WI38 (cell line): ENCODE measurements at regions not wholly inside any gene's neighbourhood (a gene's known extent, or its start where the extent isn't known, plus 50 kb on each side); places are given as distances from the start of the nearest gene placed in this dataset.
"Not testable (repeated sequence)": the region's sequence is repeated elsewhere in the genome, so short reads cannot be mapped to it uniquely, and the experiment has no call there.

Experiments
- H3K4me3 ChIP-seq: 2 replicates; pipeline ENCODE4 v1.5.1; 2011; ENCODE audit warnings: low read depth, mild to moderate bottlenecking, control low read depth, low read length
- CTCF ChIP-seq: IDR thresholded peaks from 2 replicates; pipeline ENCODE4 v1.5.1; 2012; ENCODE audit warnings: low read depth, mild to moderate bottlenecking, control low read depth, low read length

- not testable (repeated sequence) for H3K4me3 ChIP-seq
Measured at GRCh38 chr1:273772-274171, 177.7 kb downstream of the OR4F29 start.

- peak; percentile 42 for TF ChIP-seq CTCF
- H3K4me3 ChIP-seq, result not testable (repeated sequence)
Measured at GRCh38 chr1:267815-268214, 183.7 kb downstream of the OR4F29 start.
